ENCODE measurements at regions not wholly inside any gene's neighbourhood (a gene's known extent, or its start where the extent isn't known, plus 50 kb on each side); places are given as distances from the start of the nearest gene placed in this dataset.

DNA sequence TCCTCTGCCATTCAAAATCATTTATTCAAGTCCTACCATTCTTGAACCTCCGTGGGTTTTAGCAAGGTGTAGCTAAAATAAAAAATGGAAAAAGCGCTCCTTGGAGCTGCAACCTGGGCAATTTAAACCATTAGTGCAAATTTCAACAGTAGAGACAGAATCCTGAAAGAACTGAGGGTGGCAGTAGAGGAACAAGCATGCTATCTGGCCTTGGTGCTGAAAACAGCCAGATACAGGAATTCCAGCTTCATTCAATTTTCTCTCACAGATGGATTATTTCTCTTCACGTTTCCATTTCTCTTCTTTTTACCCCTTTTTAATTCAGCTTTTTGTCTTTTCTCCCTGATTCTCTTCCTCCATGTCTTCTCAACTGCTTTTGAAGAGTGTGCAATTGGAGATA lies 77.7 kb downstream of the OTUD1 start:
- H2AFZ ChIP-seq (ENCODE audit: low read depth, low read length): no peak overlapping the region
- H3K79me2 ChIP-seq (ENCODE audit: insufficient read depth, low read length): no peaks in the 10 kb centered on the region
- ATAC-seq (ENCODE audit: insufficient read depth, low read depth): peak; percentile 86
- no peaks in the 10 kb centered on the region for H4K20me1 ChIP-seq (ENCODE audit: insufficient read depth, low read length)
- H3K4me2 ChIP-seq (ENCODE audit: insufficient read depth, low read length): no peak overlapping the region
- TF ChIP-seq, protein P1, sequence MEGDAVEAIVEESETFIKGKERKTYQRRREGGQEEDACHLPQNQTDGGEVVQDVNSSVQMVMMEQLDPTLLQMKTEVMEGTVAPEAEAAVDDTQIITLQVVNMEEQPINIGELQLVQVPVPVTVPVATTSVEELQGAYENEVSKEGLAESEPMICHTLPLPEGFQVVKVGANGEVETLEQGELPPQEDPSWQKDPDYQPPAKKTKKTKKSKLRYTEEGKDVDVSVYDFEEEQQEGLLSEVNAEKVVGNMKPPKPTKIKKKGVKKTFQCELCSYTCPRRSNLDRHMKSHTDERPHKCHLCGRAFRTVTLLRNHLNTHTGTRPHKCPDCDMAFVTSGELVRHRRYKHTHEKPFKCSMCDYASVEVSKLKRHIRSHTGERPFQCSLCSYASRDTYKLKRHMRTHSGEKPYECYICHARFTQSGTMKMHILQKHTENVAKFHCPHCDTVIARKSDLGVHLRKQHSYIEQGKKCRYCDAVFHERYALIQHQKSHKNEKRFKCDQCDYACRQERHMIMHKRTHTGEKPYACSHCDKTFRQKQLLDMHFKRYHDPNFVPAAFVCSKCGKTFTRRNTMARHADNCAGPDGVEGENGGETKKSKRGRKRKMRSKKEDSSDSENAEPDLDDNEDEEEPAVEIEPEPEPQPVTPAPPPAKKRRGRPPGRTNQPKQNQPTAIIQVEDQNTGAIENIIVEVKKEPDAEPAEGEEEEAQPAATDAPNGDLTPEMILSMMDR (IDR thresholded peaks at IDR 0.05; ENCODE audit: borderline replicate concordance, extremely low read depth, low read length, poor library complexity, severe bottlenecking): peak; percentile 84
- TF ChIP-seq EZH2 (IDR thresholded peaks at IDR 0.05; ENCODE audit: borderline replicate concordance, low read depth, low read length, severe bottlenecking): no peak
- H3K36me3 ChIP-seq (ENCODE audit: insufficient read depth, low read length): no peaks in the 10 kb centered on the region
- H3K4me3 ChIP-seq (ENCODE audit: low read depth in 1 of 2, low read length in 2 of 2): no peak overlapping the region
- no peaks in the 10 kb centered on the region for H3K4me1 ChIP-seq (ENCODE audit: insufficient read depth, low read length)
- H3K9ac ChIP-seq (ENCODE audit: low read depth, low read length): no peak overlapping the region
- no peaks in the 10 kb centered on the region for H3K27me3 ChIP-seq (ENCODE audit: insufficient read depth, low read length, poor library complexity)
- H3K27ac ChIP-seq (ENCODE audit: low read length): no peak overlapping the region; the same call in 1 of the 2 replicates
- peak; percentile 33 for DNase-seq
- H3K9me3 ChIP-seq (ENCODE audit: insufficient read depth, low read length, severe bottlenecking): no peaks in the 10 kb centered on the region

DNA sequence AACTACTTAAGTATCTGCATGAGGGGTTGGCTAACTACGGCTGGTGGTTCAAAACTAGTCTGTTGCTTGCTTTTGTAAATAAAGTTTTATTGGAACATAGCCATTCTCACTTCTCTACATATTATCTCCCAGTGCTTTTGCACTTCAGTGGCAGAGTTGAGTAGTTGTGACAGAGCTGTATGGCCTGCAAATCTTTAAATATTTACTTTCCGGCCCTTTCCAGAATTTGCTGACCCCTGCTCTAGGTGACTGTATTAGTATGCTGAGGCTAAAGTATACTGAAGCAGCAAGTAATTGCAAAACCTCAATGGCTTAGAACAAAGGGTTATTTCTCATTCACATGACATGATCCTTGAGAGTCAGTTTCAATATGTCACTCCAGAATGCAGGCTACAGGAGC lies 78.3 kb downstream of the OTUD1 start:
- no peak overlapping the region for H3K9ac ChIP-seq (ENCODE audit: low read depth, low read length)
- DNase-seq: no peak
- no peaks in the 10 kb centered on the region for H3K36me3 ChIP-seq (ENCODE audit: insufficient read depth, low read length)
- no peak overlapping the region; the same call in 1 of the 2 replicates for H3K27ac ChIP-seq (ENCODE audit: low read length)
- no peaks in the 10 kb centered on the region for H3K4me1 ChIP-seq (ENCODE audit: insufficient read depth, low read length)
- no peak for TF ChIP-seq EZH2 (IDR thresholded peaks at IDR 0.05; ENCODE audit: borderline replicate concordance, low read depth, low read length, severe bottlenecking)
- TF ChIP-seq, protein P1 (IDR thresholded peaks at IDR 0.05; ENCODE audit: borderline replicate concordance, extremely low read depth, low read length, poor library complexity, severe bottlenecking): no peak
- no peaks in the 10 kb centered on the region for H3K9me3 ChIP-seq (ENCODE audit: insufficient read depth, low read length, severe bottlenecking)
- no peak overlapping the region for H3K4me2 ChIP-seq (ENCODE audit: insufficient read depth, low read length)
- no peaks in the 10 kb centered on the region for H3K79me2 ChIP-seq (ENCODE audit: insufficient read depth, low read length)
- H2AFZ ChIP-seq (ENCODE audit: low read depth, low read length): peak overlapping the region; percentile 51; the same call in 1 of the 2 replicates
- H4K20me1 ChIP-seq (ENCODE audit: insufficient read depth, low read length): no peaks in the 10 kb centered on the region
- no peak overlapping the region for H3K4me3 ChIP-seq (ENCODE audit: low read depth in 1 of 2, low read length in 2 of 2)
- no peak for ATAC-seq (ENCODE audit: insufficient read depth, low read depth)
- no peaks in the 10 kb centered on the region for H3K27me3 ChIP-seq (ENCODE audit: insufficient read depth, low read length, poor library complexity)

DNA sequence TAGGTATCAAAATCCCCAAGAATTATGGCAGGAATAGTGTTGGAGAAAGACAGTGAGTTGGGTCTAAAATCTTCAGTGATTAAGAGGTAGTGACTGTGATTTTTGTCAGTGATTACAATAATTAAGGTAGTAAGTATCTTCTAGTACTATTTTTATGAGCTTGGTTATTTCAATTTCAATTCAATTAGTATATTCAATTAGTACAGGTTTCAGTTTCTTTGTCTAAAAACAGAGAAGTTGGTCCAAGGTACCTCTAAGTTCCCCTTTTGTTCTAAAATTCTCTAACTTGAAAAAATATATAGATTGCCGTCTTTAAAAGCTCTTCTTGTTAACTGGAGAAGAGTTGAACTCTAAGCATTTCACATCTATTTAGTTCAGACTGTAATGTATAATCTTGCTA lies 82.9 kb downstream of the OTUD1 start:
- Histone ChIP-seq H3K27ac (ENCODE audit: low read length) (no peak overlapping the region), H3K4me2 (ENCODE audit: insufficient read depth, low read length) (no peak overlapping the region), H3K27me3 (ENCODE audit: insufficient read depth, low read length, poor library complexity) (no peaks in the 10 kb centered on the region), H2AFZ (ENCODE audit: low read depth, low read length) (no peak overlapping the region), H3K36me3 (ENCODE audit: insufficient read depth, low read length) (no peaks in the 10 kb centered on the region), H3K79me2 (ENCODE audit: insufficient read depth, low read length) (no peaks in the 10 kb centered on the region), H3K4me3 (ENCODE audit: low read depth in 1 of 2, low read length in 2 of 2) (no peak overlapping the region), H3K9me3 (ENCODE audit: insufficient read depth, low read length, severe bottlenecking) (no peaks in the 10 kb centered on the region), H3K4me1 (ENCODE audit: insufficient read depth, low read length) (no peaks in the 10 kb centered on the region), H3K9ac (ENCODE audit: low read depth, low read length) (no peak overlapping the region), H4K20me1 (ENCODE audit: insufficient read depth, low read length) (no peaks in the 10 kb centered on the region)
- DNase-seq (no peak), ATAC-seq (ENCODE audit: insufficient read depth, low read depth) (no peak)
- TF ChIP-seq EZH2 (IDR thresholded peaks at IDR 0.05; ENCODE audit: borderline replicate concordance, low read depth, low read length, severe bottlenecking): no peak
- TF ChIP-seq, protein P1 (IDR thresholded peaks at IDR 0.05; ENCODE audit: borderline replicate concordance, extremely low read depth, low read length, poor library complexity, severe bottlenecking): no peak

DNA sequence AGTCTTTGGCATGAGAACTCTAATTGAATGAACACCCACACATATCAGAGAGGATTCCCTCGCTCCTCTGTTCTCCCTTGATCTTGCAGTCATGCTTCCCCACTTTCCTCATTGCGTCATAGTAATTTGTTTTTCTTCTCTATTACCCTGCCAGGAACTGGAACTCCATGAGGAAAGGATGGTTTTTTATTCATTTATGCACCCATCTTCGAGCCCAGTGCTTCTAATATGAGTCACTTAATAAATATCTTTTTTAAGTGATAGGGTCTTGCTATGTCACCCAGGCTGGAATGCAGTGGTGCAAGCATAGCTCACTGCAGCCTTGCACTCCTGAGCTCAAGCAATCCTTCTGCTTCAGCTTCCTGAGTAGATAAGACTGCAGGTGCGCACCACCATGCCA lies 83.5 kb downstream of the OTUD1 start:
- no peak overlapping the region for H3K27ac ChIP-seq (ENCODE audit: low read length)
- H3K4me1 ChIP-seq (ENCODE audit: insufficient read depth, low read length): no peaks in the 10 kb centered on the region
- TF ChIP-seq, protein P1 (IDR thresholded peaks at IDR 0.05; ENCODE audit: borderline replicate concordance, extremely low read depth, low read length, poor library complexity, severe bottlenecking): no peak
- no peak for TF ChIP-seq EZH2 (IDR thresholded peaks at IDR 0.05; ENCODE audit: borderline replicate concordance, low read depth, low read length, severe bottlenecking)
- H3K27me3 ChIP-seq (ENCODE audit: insufficient read depth, low read length, poor library complexity): no peaks in the 10 kb centered on the region
- no peak overlapping the region for H3K9ac ChIP-seq (ENCODE audit: low read depth, low read length)
- DNase-seq (no peak), ATAC-seq (ENCODE audit: insufficient read depth, low read depth) (no peak)
- no peak overlapping the region for H2AFZ ChIP-seq (ENCODE audit: low read depth, low read length)
- H3K4me3 ChIP-seq (ENCODE audit: low read depth in 1 of 2, low read length in 2 of 2): no peak overlapping the region
- no peaks in the 10 kb centered on the region for H3K9me3 ChIP-seq (ENCODE audit: insufficient read depth, low read length, severe bottlenecking)
- no peaks in the 10 kb centered on the region for H4K20me1 ChIP-seq (ENCODE audit: insufficient read depth, low read length)
- H3K4me2 ChIP-seq (ENCODE audit: insufficient read depth, low read length): no peak overlapping the region
- no peaks in the 10 kb centered on the region for H3K79me2 ChIP-seq (ENCODE audit: insufficient read depth, low read length)
- no peaks in the 10 kb centered on the region for H3K36me3 ChIP-seq (ENCODE audit: insufficient read depth, low read length)

All from DND-41 (cell line).